ENCODE measurements at regions not wholly inside any gene's neighbourhood (a gene's known extent, or its start where the extent isn't known, plus 50 kb on each side); places are given as distances from the start of the nearest gene placed in this dataset.

- TF ChIP-seq POLR2A (IDR thresholded peaks at IDR 0.05; ENCODE audit: low read depth, low read length) (no peak), POLR2AphosphoS5 (IDR thresholded peaks at IDR 0.05; ENCODE audit: low read depth, low read length) (no peak), TAF1 (IDR thresholded peaks at IDR 0.05; ENCODE audit: low read depth, low read length) (no peak), SPI1 (IDR thresholded peaks at IDR 0.05; ENCODE audit: low read depth, low read length) (no peak)
Measured at GRCh38 chr6:80469977-80470376, 363.5 kb downstream of the BCKDHB start.

Data from GM12891 (cell line).